Lower leg skin (tissue), 3 donors: ENCODE measurements at regions not wholly inside any gene's neighbourhood (a gene's known extent, or its start where the extent isn't known, plus 50 kb on each side); places are given as distances from the start of the nearest gene placed in this dataset.
"Not testable (repeated sequence)": the region's sequence is repeated elsewhere in the genome, so short reads cannot be mapped to it uniquely, and the experiment has no call there.

Source experiments
- CTCF ChIP-seq, 3 donors: fragments of 450-650 bp; IDR thresholded peaks; one replicate each; pipeline ENCODE4 v1.5.1; 2016; ENCODE audit warnings: antibody characterized with exemption in 3 of 3, mild to moderate bottlenecking in 3 of 3, moderate library complexity in 2 of 3
- POLR2A ChIP-seq, 2 donors: fragments of 450-650 bp; IDR thresholded peaks; one replicate each; pipeline ENCODE4 v1.6.1; 2016 to 2017; ENCODE audit warnings: antibody characterized with exemption in 2 of 2, mild to moderate bottlenecking in 1 of 2, moderate library complexity in 1 of 2

- TF ChIP-seq CTCF, POLR2A (IDR thresholded peaks at IDR 0.05): not testable (repeated sequence)
These were observed 895.1 kb upstream of the FAM98A start for GRCh38 chr2:34494192-34494591.
